KMS-11 (cell line): ENCODE measurements at regions not wholly inside any gene's neighbourhood (a gene's known extent, or its start where the extent isn't known, plus 50 kb on each side); places are given as distances from the start of the nearest gene placed in this dataset.
"Not testable (repeated sequence)": the region's sequence is repeated elsewhere in the genome, so short reads cannot be mapped to it uniquely, and the experiment has no call there.

Experiments
- H2AFZ ChIP-seq: fragments of 200-600 bp; sonication (generic); 2 replicates; pipeline ENCODE4 v1.6.1; 2016; ENCODE audit warnings: antibody characterized with exemption, mixed run types, low read depth
- H3K27ac ChIP-seq: fragments of 200-600 bp; sonication (generic); 2 replicates; pipeline ENCODE4 v1.6.1; 2016; ENCODE audit warnings: mild to moderate bottlenecking, mixed run types
- H3K27me3 ChIP-seq: fragments of 200-600 bp; sonication (generic); 2 replicates; pipeline ENCODE4 v1.6.1; 2017; ENCODE audit warnings: mild to moderate bottlenecking, low read depth, mixed run types, moderate library complexity; ENCODE audit not compliant: insufficient read depth
- H3K36me3 ChIP-seq: fragments of 200-600 bp; sonication (generic); 2 replicates; pipeline ENCODE4 v1.6.1; 2017; ENCODE audit warnings: mild to moderate bottlenecking, mixed run types; ENCODE audit not compliant: insufficient read depth
- H3K4me1 ChIP-seq: fragments of 200-600 bp; sonication (generic); 2 replicates; pipeline ENCODE4 v1.6.1; 2016; ENCODE audit warnings: mild to moderate bottlenecking, low read depth, mixed run types; ENCODE audit not compliant: poor library complexity, severe bottlenecking
- H3K4me2 ChIP-seq: fragments of 200-600 bp; sonication (generic); 2 replicates; pipeline ENCODE4 v1.7.0; 2016; ENCODE audit warnings: mild to moderate bottlenecking, mixed run types
- H3K4me3 ChIP-seq: fragments of 200-600 bp; sonication (generic); IDR thresholded peaks from 2 replicates; pipeline ENCODE4 v1.6.1; 2017; ENCODE audit warnings: low read depth, low read length, mixed read lengths; ENCODE audit not compliant: insufficient read depth
- H3K79me2 ChIP-seq: fragments of 200-600 bp; sonication (generic); 2 replicates; pipeline ENCODE4 v1.6.1; 2016; ENCODE audit warnings: low read depth, mixed run types; ENCODE audit not compliant: insufficient read depth
- H3K9ac ChIP-seq: fragments of 200-600 bp; sonication (generic); 2 replicates; pipeline ENCODE4 v1.6.1; 2016; ENCODE audit warnings: mild to moderate bottlenecking, mixed run types
- H4K20me1 ChIP-seq: fragments of 200-600 bp; sonication (generic); 2 replicates; pipeline ENCODE4 v1.6.1; 2016; ENCODE audit warnings: mild to moderate bottlenecking, mixed run types; ENCODE audit not compliant: insufficient read depth
- CTCF ChIP-seq: fragments of 200-600 bp; sonication (generic); conservative IDR thresholded peaks from 2 replicates; pipeline ENCODE4 v1.6.1; 2017; ENCODE audit warnings: low read depth, mild to moderate bottlenecking, antibody characterized with exemption, low read length, moderate library complexity, mixed read lengths

- Histone ChIP-seq H3K27me3 (no peaks in the 10 kb centered on the region), H3K4me3 (no peak overlapping the region), H3K36me3 (no peaks in the 10 kb centered on the region), H3K4me1 (no peaks in the 10 kb centered on the region), H3K27ac (no peak overlapping the region), H4K20me1 (no peaks in the 10 kb centered on the region), H3K9ac (no peak overlapping the region), H3K4me2 (no peak overlapping the region), H2AFZ (no peak overlapping the region), H3K79me2 (no peaks in the 10 kb centered on the region)
- no peak for TF ChIP-seq CTCF
These were observed 838.7 kb downstream of the CCDC85A start for GRCh38 chr2:57022496-57022895.

DNA sequence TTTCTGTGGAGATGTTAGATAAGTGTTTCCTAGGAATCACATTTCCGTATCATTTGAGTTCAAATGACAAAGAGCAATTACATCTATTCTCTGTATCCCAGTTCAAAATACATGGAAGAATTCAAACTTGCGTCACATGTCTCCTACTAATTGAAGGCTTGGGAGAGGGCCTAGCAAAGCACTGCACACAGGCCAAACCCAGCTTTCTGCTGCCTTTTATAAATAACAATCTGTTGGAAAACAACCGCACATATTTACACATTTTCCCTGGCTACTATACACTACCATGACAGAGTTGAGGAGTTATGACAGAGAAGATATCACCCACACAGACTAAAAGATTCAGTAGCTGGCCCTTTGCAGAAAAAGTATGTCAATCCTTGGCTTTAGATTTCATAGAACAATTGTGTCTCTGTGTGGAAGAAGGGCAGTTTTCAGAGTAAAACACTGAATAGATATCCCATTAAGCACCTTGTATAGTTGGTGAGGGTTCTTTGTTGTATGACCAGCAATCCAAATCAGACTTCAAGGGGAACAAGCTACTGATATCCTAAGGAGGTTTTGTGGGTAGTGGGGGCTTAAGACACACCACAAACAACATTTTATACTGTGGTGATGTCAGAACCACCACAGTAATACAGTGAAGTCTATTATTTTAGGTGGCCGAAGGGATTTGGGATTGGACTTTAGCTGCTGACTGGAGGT lies 861.3 kb downstream of the CCDC85A start:
- no peak overlapping the region for H2AFZ ChIP-seq
- no peak overlapping the region for H3K4me2 ChIP-seq
- no peaks in the 10 kb centered on the region for H3K36me3 ChIP-seq
- no peaks in the 10 kb centered on the region for H3K79me2 ChIP-seq
- no peak for TF ChIP-seq CTCF
- no peak overlapping the region for H3K9ac ChIP-seq
- no peak overlapping the region for H3K4me3 ChIP-seq
- no peak overlapping the region for H3K27ac ChIP-seq
- H3K27me3 ChIP-seq: no peaks in the 10 kb centered on the region
- no peaks in the 10 kb centered on the region for H3K4me1 ChIP-seq
- no peaks in the 10 kb centered on the region for H4K20me1 ChIP-seq

- Histone ChIP-seq H3K27me3 (no peaks in the 10 kb centered on the region), H3K4me3 (no peak overlapping the region), H3K36me3 (no peaks in the 10 kb centered on the region), H4K20me1 (no peaks in the 10 kb centered on the region), H3K4me1 (no peaks in the 10 kb centered on the region), H3K27ac (no peak overlapping the region), H3K79me2 (no peaks in the 10 kb centered on the region), H3K9ac (no peak overlapping the region), H2AFZ (no peak overlapping the region), H3K4me2 (no peak overlapping the region)
- TF ChIP-seq CTCF: no peak
These were observed 865.5 kb downstream of the CCDC85A start for GRCh38 chr2:57049273-57049672.

GRCh38 chr2:57050007-57050406 lies 866.2 kb downstream of the CCDC85A start:
- Histone ChIP-seq H2AFZ (no peak overlapping the region), H3K27me3 (no peaks in the 10 kb centered on the region), H4K20me1 (no peaks in the 10 kb centered on the region), H3K9ac (no peak overlapping the region), H3K27ac (no peak overlapping the region), H3K4me2 (no peak overlapping the region), H3K4me3 (no peak overlapping the region), H3K4me1 (no peaks in the 10 kb centered on the region), H3K36me3 (no peaks in the 10 kb centered on the region), H3K79me2 (no peaks in the 10 kb centered on the region)
- TF ChIP-seq CTCF: no peak

GRCh38 chr2:57066301-57066700 lies 882.5 kb downstream of the CCDC85A start:
- not testable (repeated sequence) for H3K27me3 ChIP-seq, H3K27ac ChIP-seq

More at GRCh38 chr2:57066301-57066700, 882.5 kb downstream of the CCDC85A start:
- H3K4me1 ChIP-seq, H3K36me3 ChIP-seq, H4K20me1 ChIP-seq, H3K4me2 ChIP-seq, H3K79me2 ChIP-seq, H3K4me3 ChIP-seq, H2AFZ ChIP-seq, H3K9ac ChIP-seq: not testable (repeated sequence)
